Keratinocyte (primary cell): ENCODE measurements at regions not wholly inside any gene's neighbourhood (a gene's known extent, or its start where the extent isn't known, plus 50 kb on each side); places are given as distances from the start of the nearest gene placed in this dataset.

Source experiments
- EZH2 ChIP-seq: IDR thresholded peaks from one replicate; pipeline ENCODE4 v1.6.1; 2012; ENCODE audit warnings: inconsistent platforms, mild to moderate bottlenecking, low read length, moderate library complexity
- TF ChIP-seq, protein P1 (sequence below), 3 experiments: IDR thresholded peaks in 1 of 3; conservative IDR thresholded peaks in 1 of 3; optimal IDR thresholded peaks in 1 of 3; 2 replicates in 2 of 3; 3 replicates in 1 of 3; pipeline versions ENCODE3 to v1.5.1; 2011; ENCODE audit warnings: low read length in 3 of 3, mild to moderate bottlenecking in 3 of 3, moderate library complexity in 2 of 3, control low read depth in 1 of 3, inconsistent platforms in 1 of 3; ENCODE audit not compliant: insufficient read depth in 2 of 3; ENCODE audit errors: extremely low read depth in 1 of 3

DNA sequence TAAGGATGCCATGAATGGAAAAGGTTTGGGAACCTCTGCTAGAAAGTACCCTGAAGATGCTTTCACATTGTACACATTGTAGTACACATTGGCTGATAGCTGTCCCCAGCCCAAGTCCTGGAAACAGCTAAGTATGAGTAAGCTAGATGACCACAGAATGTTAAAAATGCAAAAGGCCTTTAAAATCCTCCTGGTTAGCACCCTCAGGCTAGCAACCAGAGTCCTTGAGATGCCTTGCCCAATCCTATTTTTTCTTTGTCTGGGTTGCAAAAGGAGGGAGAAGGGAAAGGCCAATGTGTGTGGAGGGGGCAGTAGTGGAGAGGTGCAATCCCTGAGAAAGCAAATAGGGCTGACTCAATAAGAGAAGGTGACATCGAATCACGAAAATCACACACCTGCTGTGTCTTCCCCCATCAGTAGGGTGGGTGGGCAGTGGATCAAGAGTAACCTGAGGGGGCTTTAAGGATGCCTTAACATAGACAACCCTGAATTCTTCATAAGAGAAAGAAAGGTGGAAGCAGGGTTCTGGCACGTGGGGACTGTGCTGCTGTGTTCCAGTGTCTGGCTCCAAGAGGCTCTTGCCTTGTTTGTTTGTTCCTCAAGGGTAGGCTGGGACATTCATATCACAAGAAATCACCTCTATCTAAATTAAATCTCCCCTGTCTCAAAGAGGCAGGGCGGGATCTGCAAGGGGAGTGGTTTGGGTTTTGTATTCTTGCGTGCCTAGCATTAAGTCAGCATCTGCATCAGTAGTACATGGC, 266.2 kb upstream of the PLXNA2 start:
- TF ChIP-seq, protein P1, sequence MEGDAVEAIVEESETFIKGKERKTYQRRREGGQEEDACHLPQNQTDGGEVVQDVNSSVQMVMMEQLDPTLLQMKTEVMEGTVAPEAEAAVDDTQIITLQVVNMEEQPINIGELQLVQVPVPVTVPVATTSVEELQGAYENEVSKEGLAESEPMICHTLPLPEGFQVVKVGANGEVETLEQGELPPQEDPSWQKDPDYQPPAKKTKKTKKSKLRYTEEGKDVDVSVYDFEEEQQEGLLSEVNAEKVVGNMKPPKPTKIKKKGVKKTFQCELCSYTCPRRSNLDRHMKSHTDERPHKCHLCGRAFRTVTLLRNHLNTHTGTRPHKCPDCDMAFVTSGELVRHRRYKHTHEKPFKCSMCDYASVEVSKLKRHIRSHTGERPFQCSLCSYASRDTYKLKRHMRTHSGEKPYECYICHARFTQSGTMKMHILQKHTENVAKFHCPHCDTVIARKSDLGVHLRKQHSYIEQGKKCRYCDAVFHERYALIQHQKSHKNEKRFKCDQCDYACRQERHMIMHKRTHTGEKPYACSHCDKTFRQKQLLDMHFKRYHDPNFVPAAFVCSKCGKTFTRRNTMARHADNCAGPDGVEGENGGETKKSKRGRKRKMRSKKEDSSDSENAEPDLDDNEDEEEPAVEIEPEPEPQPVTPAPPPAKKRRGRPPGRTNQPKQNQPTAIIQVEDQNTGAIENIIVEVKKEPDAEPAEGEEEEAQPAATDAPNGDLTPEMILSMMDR (optimal IDR thresholded peaks at IDR 0.05 in 1 of 3, IDR thresholded peaks at IDR 0.05 in 1 of 3, conservative IDR thresholded peaks at IDR 0.05 in 1 of 3; ENCODE audit: extremely low read depth in 1 of 3, insufficient read depth in 2 of 3, low read length in 3 of 3): no peak
- no peak for TF ChIP-seq EZH2
